H1 (cell line): ENCODE measurements at regions not wholly inside any gene's neighbourhood (a gene's known extent, or its start where the extent isn't known, plus 50 kb on each side); places are given as distances from the start of the nearest gene placed in this dataset.

Experiments
- CTCF ChIA-PET: fragments of 300-600 bp; sonication (Branson Sonifier 250); formaldehyde crosslinking; loops from one replicate; lab custom pipeline; 2021; ENCODE audit not compliant: partially characterized antibody; lab: Charles Lee
- POLR2A ChIA-PET: fragments of 300-600 bp; sonication (Branson Sonifier 250); formaldehyde crosslinking; loops from one replicate; lab custom pipeline; 2021; ENCODE audit warnings: inconsistent platforms; ENCODE audit not compliant: partially characterized antibody; lab: Charles Lee
- DNase-seq, 2 experiments: peaks; one replicate each; pipeline versions ENCODE4 v3.0.0 to v3.0.0-alpha.2; 2010 to 2022; ENCODE audit warnings: low spot score in 2 of 2, low read depth in 1 of 2, mixed read lengths in 1 of 2
- FAIRE-seq: peaks from 2 replicates; lab custom pipeline; 2011; peaks lifted over from hg19 to GRCh38; lab: Jason Lieb, UNC
- H2AFZ ChIP-seq: 2 replicates; pipeline ENCODE4 v1.8.1; 2012; ENCODE audit warnings: low read length, inconsistent platforms
- H2AK5ac ChIP-seq: 2 replicates; pipeline ENCODE4 v1.6.1; 2013; ENCODE audit warnings: low read depth, low read length
- H2BK120ac ChIP-seq: replicated peaks from 2 replicates; pipeline ENCODE3; 2013; ENCODE audit warnings: low read depth, low read length, inconsistent platforms
- H2BK12ac ChIP-seq: 2 replicates; pipeline ENCODE4 v1.6.1; 2013; ENCODE audit warnings: low read depth, low read length
- H2BK15ac ChIP-seq: 2 replicates; pipeline ENCODE4 v1.6.1; 2013; ENCODE audit warnings: low read length
- H2BK20ac ChIP-seq: 2 replicates; pipeline ENCODE4 v1.6.1; 2013; ENCODE audit warnings: low read length
- H2BK5ac ChIP-seq: 2 replicates; pipeline ENCODE4 v1.6.1; 2013; ENCODE audit warnings: low read depth, low read length
- H3K14ac ChIP-seq: 2 replicates; pipeline ENCODE4 v1.6.1; 2013; ENCODE audit warnings: inconsistent platforms; ENCODE audit not compliant: insufficient read length
- H3K18ac ChIP-seq: 2 replicates; pipeline ENCODE4 v1.6.1; 2013; ENCODE audit warnings: low read length; ENCODE audit errors: extremely low read depth
- H3K23ac ChIP-seq: 2 replicates; pipeline ENCODE4 v1.6.1; 2013; ENCODE audit warnings: inconsistent platforms; ENCODE audit not compliant: insufficient read length
- H3K23me2 ChIP-seq: 2 replicates; pipeline ENCODE4 v1.6.1; 2013; ENCODE audit warnings: low read depth, low read length
- H3K27ac ChIP-seq: 2 replicates; pipeline ENCODE4 v1.6.1; 2011; ENCODE audit warnings: low read depth, low read length, inconsistent platforms
- H3K27me3 ChIP-seq, 4 experiments: replicated peaks in 1 of 4; 1 replicate in 1 of 4; 2 replicates in 3 of 4; pipeline versions ENCODE4 v1.6.1 to v1.8.1; 2011 to 2013; ENCODE audit warnings: low read length in 3 of 4, mild to moderate bottlenecking in 3 of 4, inconsistent platforms in 2 of 4, mixed read lengths in 2 of 4, moderate library complexity in 1 of 4; ENCODE audit not compliant: control insufficient read depth in 3 of 4, insufficient read depth in 3 of 4; ENCODE audit errors: extremely low read depth in 1 of 4
- H3K36me3 ChIP-seq, 4 experiments: 2 replicates each; pipeline versions ENCODE4 v1.6.1 to v1.8.1; 2011 to 2013; ENCODE audit warnings: mild to moderate bottlenecking in 4 of 4, low read length in 3 of 4, moderate library complexity in 2 of 4, control low read depth in 1 of 4, inconsistent platforms in 1 of 4; ENCODE audit not compliant: insufficient read depth in 4 of 4, control insufficient read depth in 2 of 4
- H3K4ac ChIP-seq: replicated peaks from 2 replicates; pipeline ENCODE3; 2013; ENCODE audit warnings: low read length, low read depth, mixed read lengths, inconsistent platforms; ENCODE audit not compliant: insufficient read length
- H3K4me1 ChIP-seq, 4 experiments: replicated peaks in 1 of 4; 1 replicate in 1 of 4; 2 replicates in 3 of 4; pipeline versions ENCODE4 v1.6.1 to v1.8.1; 2011 to 2013; ENCODE audit warnings: low read length in 3 of 4, inconsistent platforms in 2 of 4, mixed read lengths in 1 of 4; ENCODE audit not compliant: insufficient read depth in 4 of 4, control insufficient read depth in 3 of 4
- H3K4me2 ChIP-seq, 2 experiments: 2 replicates each; pipeline versions ENCODE4 v1.6.1 to v1.8.1; 2011 to 2013; ENCODE audit warnings: low read depth in 2 of 2, low read length in 2 of 2, control low read depth in 1 of 2, inconsistent platforms in 1 of 2, mild to moderate bottlenecking in 1 of 2; ENCODE audit not compliant: insufficient read depth in 1 of 2
- H3K4me3 ChIP-seq, 4 experiments: fragments of 200-600, 300-600 bp in 1 of 4; sonication (generic), shearing (Covaris generic), sonication (Bioruptor Twin) in 1 of 4; 2 replicates each; pipeline versions ENCODE4 v1.5.1 to v1.8.1; 2011 to 2016; ENCODE audit warnings: low read length in 4 of 4, low read depth in 3 of 4, control low read depth in 2 of 4, inconsistent platforms in 2 of 4, mild to moderate bottlenecking in 2 of 4, mixed read lengths in 1 of 4, moderate library complexity in 1 of 4; ENCODE audit not compliant: insufficient read depth in 2 of 4; ENCODE audit errors: extremely low read depth in 1 of 4
- H3K56ac ChIP-seq: replicated peaks from 2 replicates; pipeline ENCODE3; 2013; ENCODE audit warnings: low read depth, mild to moderate bottlenecking, mixed read lengths, low read length, inconsistent platforms; ENCODE audit not compliant: insufficient read length
- H3K79me1 ChIP-seq: 2 replicates; pipeline ENCODE4 v1.6.1; 2013; ENCODE audit warnings: low read depth, low read length, control low read depth
- H3K79me2 ChIP-seq, 2 experiments: 2 replicates each; pipeline versions ENCODE4 v1.6.1 to v1.8.1; 2012 to 2013; ENCODE audit warnings: low read length in 2 of 2, mild to moderate bottlenecking in 2 of 2, inconsistent platforms in 1 of 2; ENCODE audit not compliant: insufficient read depth in 2 of 2, control insufficient read depth in 1 of 2
- H3K9ac ChIP-seq, 4 experiments: replicated peaks in 1 of 4; 1 replicate in 1 of 4; 2 replicates in 3 of 4; pipeline versions ENCODE4 v1.6.1 to v1.8.1; 2011 to 2013; ENCODE audit warnings: low read depth in 3 of 4, low read length in 3 of 4, control low read depth in 2 of 4, mild to moderate bottlenecking in 2 of 4, moderate library complexity in 2 of 4, inconsistent platforms in 1 of 4; ENCODE audit errors: extremely low read depth in 1 of 4
- H3K9me3 ChIP-seq, 2 experiments: 2 replicates each; pipeline versions ENCODE4 v1.6.1 to v1.8.1; 2012 to 2013; ENCODE audit warnings: mild to moderate bottlenecking in 2 of 2, moderate library complexity in 2 of 2, control low read depth in 1 of 2, inconsistent platforms in 1 of 2, low read depth in 1 of 2, low read length in 1 of 2, mixed read lengths in 1 of 2; ENCODE audit not compliant: insufficient read depth in 2 of 2
- H4K20me1 ChIP-seq, 2 experiments: replicated peaks in 1 of 2; 2 replicates each; pipeline versions ENCODE3 to v1.8.1; 2011 to 2013; ENCODE audit warnings: inconsistent platforms in 2 of 2, low read length in 2 of 2, mild to moderate bottlenecking in 1 of 2; ENCODE audit not compliant: insufficient read depth in 2 of 2, control insufficient read depth in 1 of 2
- H4K5ac ChIP-seq: 2 replicates; pipeline ENCODE4 v1.6.1; 2013; ENCODE audit warnings: low read length, low read depth, mixed read lengths, inconsistent platforms; ENCODE audit not compliant: insufficient read length
- H4K8ac ChIP-seq: 2 replicates; pipeline ENCODE4 v1.8.0; 2013; ENCODE audit warnings: mild to moderate bottlenecking, moderate library complexity, low read length, inconsistent platforms; ENCODE audit not compliant: insufficient read depth; ENCODE audit errors: extremely low read depth
- H4K91ac ChIP-seq: replicated peaks from 2 replicates; pipeline ENCODE3; 2013; ENCODE audit warnings: low read length, mixed read lengths, inconsistent platforms; ENCODE audit not compliant: insufficient read length
- ASH2L ChIP-seq: fragments of 200-600, 300-600 bp; sonication (generic); IDR thresholded peaks from one replicate; pipeline ENCODE4 v1.7.1; 2017; ENCODE audit warnings: low read length
- CBX8 ChIP-seq: fragments of 300-800, 300-1000 bp; sonication (generic); IDR thresholded peaks from 2 replicates; pipeline ENCODE4 v1.7.1; 2016; ENCODE audit warnings: low read depth, low read length, borderline replicate concordance
- CHD1 ChIP-seq: IDR thresholded peaks from 2 replicates; pipeline ENCODE4 v1.6.1; 2012; ENCODE audit warnings: low read depth, low read length, improper control_type of control experiment
- CHD2 ChIP-seq: IDR thresholded peaks from 2 replicates; pipeline ENCODE4 v1.6.1; 2012; ENCODE audit warnings: low read length, improper control_type of control experiment
- E2F6 ChIP-seq: IDR thresholded peaks from 2 replicates; pipeline ENCODE4 v1.6.1; 2012; ENCODE audit warnings: inconsistent platforms
- FOSL1 ChIP-seq: IDR thresholded peaks from 2 replicates; pipeline ENCODE4 v1.6.1; 2011; ENCODE audit warnings: mild to moderate bottlenecking, low read depth, low read length, moderate library complexity; ENCODE audit not compliant: insufficient read depth
- HDAC2 ChIP-seq, 2 experiments: fragments of 300-600 bp in 1 of 2; sonication (generic) in 1 of 2; IDR thresholded peaks; 2 replicates each; pipeline ENCODE4 v1.6.1; 2011 to 2012; ENCODE audit warnings: low read depth in 2 of 2, low read length in 2 of 2, mild to moderate bottlenecking in 2 of 2, moderate library complexity in 2 of 2, borderline replicate concordance in 1 of 2, inconsistent platforms in 1 of 2
- HDAC6 ChIP-seq: IDR thresholded peaks from one replicate; pipeline ENCODE4 v1.7.1; 2012; ENCODE audit warnings: low read depth, mild to moderate bottlenecking, inconsistent platforms, low read length, moderate library complexity
- KDM4A ChIP-seq: IDR thresholded peaks from one replicate; pipeline ENCODE4 v1.7.1; 2012; ENCODE audit warnings: low read depth, mild to moderate bottlenecking, moderate library complexity, low read length, inconsistent platforms; ENCODE audit not compliant: severe bottlenecking
- NRF1 ChIP-seq: IDR thresholded peaks from 2 replicates; pipeline ENCODE4 v1.6.1; 2011; ENCODE audit warnings: mild to moderate bottlenecking, low read depth, low read length, improper control_type of control experiment
- RAD21 ChIP-seq, 2 experiments: IDR thresholded peaks in 1 of 2; conservative IDR thresholded peaks in 1 of 2; 2 replicates each; pipeline ENCODE4 v1.6.1; 2011; ENCODE audit warnings: low read depth in 2 of 2, low read length in 2 of 2, improper control_type of control experiment in 1 of 2, inconsistent platforms in 1 of 2, mild to moderate bottlenecking in 1 of 2, moderate library complexity in 1 of 2
- SP2 ChIP-seq: IDR thresholded peaks from 2 replicates; pipeline ENCODE4 v1.6.1; 2012; ENCODE audit warnings: mild to moderate bottlenecking, low read length, inconsistent platforms
- SRF ChIP-seq: IDR thresholded peaks from 2 replicates; pipeline ENCODE4 v1.6.1; 2011; ENCODE audit warnings: mild to moderate bottlenecking, low read depth, low read length, moderate library complexity
- WGBS, 2 experiments: shearing (Covaris generic) in 1 of 2; methylation state at CpG; one replicate each; pipeline versions ENCODE4 v1.1.6 to v1.1.7; 2013 to 2015; ENCODE audit warnings: low lambda C conversion rate in 2 of 2, mixed read lengths in 2 of 2, inconsistent platforms in 1 of 2, low coverage in 1 of 2, missing lambda C conversion rate in 1 of 2; ENCODE audit not compliant: insufficient replicate concordance in 2 of 2, insufficient coverage in 1 of 2, insufficient read length in 1 of 2; ENCODE audit errors: extremely low coverage in 1 of 2, missing lambda C conversion rate in 1 of 2; 5-methylcytosine and 5-hydroxymethylcytosine counted together

- Histone ChIP-seq H2AK5ac (no peak overlapping the region), H4K5ac (no peak overlapping the region), H2BK20ac (no peak overlapping the region), H3K79me1 (no peaks in the 10 kb centered on the region), H3K23me2 (no peaks in the 10 kb centered on the region), H2BK12ac (no peak overlapping the region), H2BK5ac (no peak overlapping the region), H2BK15ac (no peak overlapping the region), H3K23ac (no peak overlapping the region), H3K4me1 (no peaks in the 10 kb centered on the region), H3K18ac (no peak overlapping the region), H3K36me3 (no peaks in the 10 kb centered on the region), H4K8ac (no peak overlapping the region), H3K4me2 (no peak overlapping the region), H3K9ac (no peak overlapping the region), H3K14ac (no peak overlapping the region), H3K27ac (no peak overlapping the region), H3K4ac (no peak overlapping the region), H2BK120ac (no peak overlapping the region), H4K20me1 (no peaks in the 10 kb centered on the region), H3K56ac (no peak overlapping the region), H3K79me2 (no peaks in the 10 kb centered on the region), H3K9me3 (no peaks in the 10 kb centered on the region), H4K91ac (no peak overlapping the region), H3K4me3 (no peak overlapping the region), H3K27me3 (no peaks in the 10 kb centered on the region), H2AFZ (no peak overlapping the region)
- FAIRE-seq (no peak), DNase-seq (no peak)
- 80% methylated on average over 8 of the region's 8 CpGs; no CpG with 5 or more reads in 1 of the 2 experiments for WGBS, 2 experiments
- TF ChIP-seq KDM4A (no peak), E2F6 (no peak), NRF1 (no peak), CHD2 (no peak), RAD21 (IDR thresholded peaks at IDR 0.05 in 1 of 2, conservative IDR thresholded peaks at IDR 0.05 in 1 of 2; ENCODE audit: low read depth in 2 of 2, low read length in 2 of 2) (no peak), SP2 (no peak), CBX8 (no peak), CHD1 (no peak), ASH2L (no peak), FOSL1 (no peak), SRF (no peak), HDAC2 (IDR thresholded peaks at IDR 0.05; ENCODE audit: borderline replicate concordance in 1 of 2, low read depth in 2 of 2, low read length in 2 of 2) (no peak), HDAC6 (no peak)
- POLR2A ChIA-PET: no interaction called here
- CTCF ChIA-PET: interaction anchor here (0.9 to 1.2 kb wide), 2 partner anchors 70 to 810 kb away, joined by 3 read pairs; no protein-coding TSS in a partner anchor
These were observed 438.2 kb downstream of the MEIS1 start for GRCh38 chr2:66872986-66873754.
